GM10248 (cell line): ENCODE measurements at regions not wholly inside any gene's neighbourhood (a gene's known extent, or its start where the extent isn't known, plus 50 kb on each side); places are given as distances from the start of the nearest gene placed in this dataset.
"Not testable (repeated sequence)": the region's sequence is repeated elsewhere in the genome, so short reads cannot be mapped to it uniquely, and the experiment has no call there.

Experiments
- CTCF ChIA-PET: fragments of 300-600 bp; sonication (Branson Sonifier 250); formaldehyde crosslinking; extraction: SDS; loops from one replicate; lab custom pipeline; 2021; ENCODE audit warnings: antibody characterized with exemption; lab: Yijun Ruan, JAX
- POLR2A ChIA-PET: fragments of 350-650 bp; sonication (Branson Sonifier 250); formaldehyde crosslinking; extraction: SDS; loops from one replicate; lab custom pipeline; 2020; ENCODE audit warnings: antibody characterized with exemption; lab: Yijun Ruan, JAX
- DNase-seq: peaks from one replicate; pipeline ENCODE4 v3.0.0; 2012; ENCODE audit errors: extremely low spot score
- TF ChIP-seq, protein P1 (sequence below): IDR thresholded peaks from 2 replicates; pipeline ENCODE4 v1.5.1; 2012; ENCODE audit warnings: mild to moderate bottlenecking, low read depth; ENCODE audit errors: extremely low read depth, missing control alignments, control extremely low read depth

DNA sequence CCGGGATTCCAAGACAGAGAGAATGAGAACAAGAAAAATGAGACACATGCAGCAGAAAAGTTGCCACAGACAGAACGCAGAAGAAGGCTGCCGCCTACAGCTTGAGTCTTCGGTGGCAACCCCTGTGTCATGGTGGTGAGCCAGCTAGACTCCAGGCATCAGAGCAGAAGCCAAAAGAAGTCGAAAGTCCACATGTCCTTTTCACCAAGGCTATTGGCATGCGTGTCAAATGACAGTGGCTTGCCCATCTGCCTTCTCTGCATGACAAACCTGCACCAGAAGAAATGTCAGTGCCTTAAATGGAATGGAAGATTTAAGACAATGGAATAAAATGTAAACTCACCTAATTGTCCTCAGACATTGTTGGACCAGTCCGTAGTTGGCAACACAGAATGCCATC lies 93.9 kb upstream of the NPSR1 start:
- CTCF ChIA-PET, result no interaction called here
- TF ChIP-seq, protein P1, sequence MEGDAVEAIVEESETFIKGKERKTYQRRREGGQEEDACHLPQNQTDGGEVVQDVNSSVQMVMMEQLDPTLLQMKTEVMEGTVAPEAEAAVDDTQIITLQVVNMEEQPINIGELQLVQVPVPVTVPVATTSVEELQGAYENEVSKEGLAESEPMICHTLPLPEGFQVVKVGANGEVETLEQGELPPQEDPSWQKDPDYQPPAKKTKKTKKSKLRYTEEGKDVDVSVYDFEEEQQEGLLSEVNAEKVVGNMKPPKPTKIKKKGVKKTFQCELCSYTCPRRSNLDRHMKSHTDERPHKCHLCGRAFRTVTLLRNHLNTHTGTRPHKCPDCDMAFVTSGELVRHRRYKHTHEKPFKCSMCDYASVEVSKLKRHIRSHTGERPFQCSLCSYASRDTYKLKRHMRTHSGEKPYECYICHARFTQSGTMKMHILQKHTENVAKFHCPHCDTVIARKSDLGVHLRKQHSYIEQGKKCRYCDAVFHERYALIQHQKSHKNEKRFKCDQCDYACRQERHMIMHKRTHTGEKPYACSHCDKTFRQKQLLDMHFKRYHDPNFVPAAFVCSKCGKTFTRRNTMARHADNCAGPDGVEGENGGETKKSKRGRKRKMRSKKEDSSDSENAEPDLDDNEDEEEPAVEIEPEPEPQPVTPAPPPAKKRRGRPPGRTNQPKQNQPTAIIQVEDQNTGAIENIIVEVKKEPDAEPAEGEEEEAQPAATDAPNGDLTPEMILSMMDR, result no peak
- DNase-seq, result no peak
- POLR2A ChIA-PET, result no interaction called here

DNA sequence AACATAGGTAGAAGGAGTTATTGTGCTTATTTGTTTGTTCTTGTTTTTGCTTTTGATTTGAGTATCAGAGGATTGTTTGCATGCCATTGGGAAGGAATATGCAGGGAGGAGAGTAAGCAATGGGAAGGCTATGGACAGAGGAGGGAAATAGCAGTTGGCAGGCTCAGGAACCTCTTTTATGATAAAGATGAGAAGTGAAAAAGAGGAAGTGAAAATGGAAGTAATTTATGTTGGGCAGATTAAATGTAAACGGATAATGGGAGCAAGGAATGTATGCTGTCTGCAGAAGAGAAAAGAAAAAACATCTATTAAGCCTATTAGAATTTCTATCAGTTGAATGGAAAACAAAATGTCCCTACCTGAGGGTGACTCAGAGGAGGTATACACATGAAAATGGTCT lies 90.1 kb upstream of the NPSR1 start:
- CTCF ChIA-PET, result no interaction called here
- no peak for DNase-seq
- POLR2A ChIA-PET, result no interaction called here
- TF ChIP-seq, protein P1, result no peak

DNA sequence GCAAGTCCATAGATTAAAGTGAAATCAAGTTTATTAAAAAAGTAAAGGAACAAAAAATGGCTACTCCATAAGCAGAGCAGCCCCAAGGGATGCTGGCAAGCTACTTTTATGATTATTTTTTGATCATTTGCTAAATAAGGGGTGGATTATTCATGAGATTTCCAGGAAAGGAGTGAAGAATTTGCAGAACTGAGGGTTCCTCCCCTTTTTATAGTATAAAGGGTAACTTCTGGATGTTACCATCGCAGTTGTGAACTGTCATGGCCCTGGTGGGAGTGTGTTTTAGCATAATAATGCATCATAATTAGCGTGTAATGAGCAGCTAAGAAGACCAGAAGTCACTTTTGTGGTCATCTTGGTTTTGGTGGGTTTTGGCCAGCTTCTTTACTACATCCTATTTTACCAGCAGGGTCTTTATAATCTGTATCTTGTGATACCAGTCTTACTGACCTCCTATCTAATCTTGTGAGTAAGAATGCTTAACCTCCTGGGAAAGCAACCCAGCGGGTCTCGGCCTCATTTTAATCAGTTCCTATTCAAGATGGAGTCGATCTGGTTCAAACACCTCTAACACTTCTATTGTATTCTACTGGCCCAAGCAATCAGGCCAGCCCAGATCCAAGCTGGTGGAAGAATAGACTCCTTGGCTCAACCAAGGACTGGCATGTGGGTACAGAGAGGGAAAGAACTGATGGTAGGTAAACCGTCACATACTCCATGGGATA lies 87.9 kb upstream of the NPSR1 start:
- ChIA-PET CTCF (interaction anchor here (1.2 kb wide), 1 partner anchor 31 kb away, joined by 5 read pairs; no protein-coding TSS in a partner anchor), POLR2A (no interaction called here)
- DNase-seq, result no peak
- TF ChIP-seq, protein P1, result no peak

DNA sequence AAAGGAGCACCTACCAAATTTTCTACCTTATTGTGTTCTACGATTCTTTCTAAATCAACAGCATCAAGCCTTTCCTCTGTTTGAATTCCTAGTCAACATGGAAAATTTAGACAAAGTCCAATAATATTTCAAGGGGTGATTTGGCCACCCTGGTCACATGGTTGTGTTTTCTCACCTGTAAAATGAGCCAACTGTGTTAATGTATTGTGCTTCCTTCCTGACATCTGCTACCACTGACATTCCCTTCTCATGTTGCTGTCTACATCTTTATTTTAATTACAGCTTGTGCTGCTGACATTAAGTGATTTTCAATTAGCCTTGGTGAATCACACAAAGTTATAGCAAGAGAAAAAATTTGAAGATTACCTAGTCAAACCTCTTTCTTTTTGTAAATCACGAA lies 83.0 kb upstream of the NPSR1 start:
- ChIA-PET CTCF (no interaction called here), POLR2A (no interaction called here)
- DNase-seq, result no peak
- TF ChIP-seq, protein P1, result no peak

DNA sequence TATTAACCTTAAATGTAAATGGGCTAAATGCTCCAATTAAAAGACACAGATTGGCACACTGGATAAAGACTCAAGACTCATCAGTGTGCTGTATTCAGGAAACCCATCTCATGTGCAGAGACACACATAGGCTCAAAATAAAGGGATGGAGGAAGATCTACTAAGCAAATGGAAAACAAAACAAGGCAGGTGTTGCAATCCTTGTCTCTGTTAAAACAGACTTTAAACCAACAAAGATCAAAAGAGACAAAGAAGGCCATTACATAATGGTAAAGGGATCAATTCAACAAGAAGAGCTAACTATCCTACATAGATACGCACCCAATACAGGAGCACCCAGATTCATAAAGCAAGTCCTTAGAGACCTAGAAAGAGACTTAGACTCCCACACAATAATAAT lies 80.1 kb upstream of the NPSR1 start:
- DNase-seq, POLR2A ChIA-PET, CTCF ChIA-PET: not testable (repeated sequence)

DNA sequence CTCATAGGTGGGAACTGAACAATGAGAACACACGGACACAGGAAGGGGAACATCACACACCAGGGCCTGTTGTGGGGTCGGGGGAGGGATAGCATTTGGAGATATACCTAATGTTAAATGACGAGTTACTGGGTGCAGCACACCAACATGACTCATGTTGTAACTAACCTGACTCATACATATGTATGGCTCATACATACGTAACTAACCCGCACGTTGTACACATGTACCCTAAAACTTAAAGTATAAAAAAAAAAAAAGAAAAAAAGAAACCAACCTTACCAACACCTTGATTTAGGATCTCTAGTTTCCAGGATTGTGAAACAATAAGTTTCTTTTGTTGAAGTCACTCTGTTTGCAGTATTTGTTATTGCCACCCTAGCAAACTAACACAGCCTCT lies 76.3 kb upstream of the NPSR1 start:
- POLR2A ChIA-PET, DNase-seq, CTCF ChIA-PET: not testable (repeated sequence)

DNA sequence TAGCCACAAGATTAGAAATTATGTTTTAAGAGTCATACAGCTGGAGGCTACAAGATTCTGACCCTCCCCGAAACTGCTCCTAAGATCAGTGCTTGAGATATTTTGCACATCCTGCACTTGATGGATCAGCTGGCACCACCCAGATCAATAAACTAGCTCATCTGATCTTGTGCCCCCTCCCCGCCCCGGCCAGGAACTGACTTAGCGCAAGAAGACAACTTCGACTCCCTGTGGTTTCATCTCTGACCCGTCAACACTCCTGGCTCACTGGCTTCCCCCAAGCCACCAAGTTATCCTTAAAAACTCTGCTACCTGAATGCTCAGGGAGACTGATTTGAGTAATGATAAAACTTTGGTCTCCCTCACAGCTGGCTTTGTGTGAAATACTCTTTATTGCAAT lies 73.5 kb upstream of the NPSR1 start:
- CTCF ChIA-PET, result no interaction called here
- no peak for DNase-seq
- POLR2A ChIA-PET, result no interaction called here
- TF ChIP-seq, protein P1, result no peak
